ENCODE measurements at regions not wholly inside any gene's neighbourhood (a gene's known extent, or its start where the extent isn't known, plus 50 kb on each side); places are given as distances from the start of the nearest gene placed in this dataset.

DNA sequence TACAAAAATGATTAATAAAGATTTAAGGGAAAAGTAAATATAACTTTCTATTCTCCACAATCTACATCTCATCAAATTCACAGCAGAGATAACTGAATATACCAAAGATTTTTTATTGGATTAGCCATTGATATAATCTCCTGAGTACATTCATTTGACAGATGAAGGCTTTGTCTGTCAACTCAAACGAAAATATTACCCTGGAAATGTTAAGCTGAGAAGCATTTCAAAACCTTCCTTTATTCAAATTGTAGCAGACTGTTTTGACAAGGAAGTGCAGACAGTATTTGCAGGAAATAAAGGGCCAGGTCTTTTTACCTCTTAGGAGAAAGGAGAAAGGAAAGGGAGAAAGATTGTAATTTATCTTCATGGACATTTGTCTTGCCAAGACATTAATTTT lies 473.5 kb downstream of the TMEM182 start:
- no peak overlapping the region for H3K27ac ChIP-seq
- H3K4me1 ChIP-seq (replicated peaks in 1 of 2): no peaks in the 10 kb centered on the region
- whole genome bisulfite sequencing, 4 donors: 9 to 17% (median 12%) methylated on average over 1 of the region's 1 CpG
- no peaks in the 10 kb centered on the region for H3K27me3 ChIP-seq
- no peak overlapping the region for H3K4me3 ChIP-seq
- TF ChIP-seq, protein P1, sequence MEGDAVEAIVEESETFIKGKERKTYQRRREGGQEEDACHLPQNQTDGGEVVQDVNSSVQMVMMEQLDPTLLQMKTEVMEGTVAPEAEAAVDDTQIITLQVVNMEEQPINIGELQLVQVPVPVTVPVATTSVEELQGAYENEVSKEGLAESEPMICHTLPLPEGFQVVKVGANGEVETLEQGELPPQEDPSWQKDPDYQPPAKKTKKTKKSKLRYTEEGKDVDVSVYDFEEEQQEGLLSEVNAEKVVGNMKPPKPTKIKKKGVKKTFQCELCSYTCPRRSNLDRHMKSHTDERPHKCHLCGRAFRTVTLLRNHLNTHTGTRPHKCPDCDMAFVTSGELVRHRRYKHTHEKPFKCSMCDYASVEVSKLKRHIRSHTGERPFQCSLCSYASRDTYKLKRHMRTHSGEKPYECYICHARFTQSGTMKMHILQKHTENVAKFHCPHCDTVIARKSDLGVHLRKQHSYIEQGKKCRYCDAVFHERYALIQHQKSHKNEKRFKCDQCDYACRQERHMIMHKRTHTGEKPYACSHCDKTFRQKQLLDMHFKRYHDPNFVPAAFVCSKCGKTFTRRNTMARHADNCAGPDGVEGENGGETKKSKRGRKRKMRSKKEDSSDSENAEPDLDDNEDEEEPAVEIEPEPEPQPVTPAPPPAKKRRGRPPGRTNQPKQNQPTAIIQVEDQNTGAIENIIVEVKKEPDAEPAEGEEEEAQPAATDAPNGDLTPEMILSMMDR (IDR thresholded peaks at IDR 0.05): no peak
- no peak for TF ChIP-seq POLR2A (IDR thresholded peaks at IDR 0.05)
- no peaks in the 10 kb centered on the region for H3K9me3 ChIP-seq (replicated peaks in 1 of 3)
- DNase-seq: no peak
- no peaks in the 10 kb centered on the region for H3K36me3 ChIP-seq (replicated peaks in 1 of 2)
- intact Hi-C loops (cut with DNase I): no loop called here

DNA sequence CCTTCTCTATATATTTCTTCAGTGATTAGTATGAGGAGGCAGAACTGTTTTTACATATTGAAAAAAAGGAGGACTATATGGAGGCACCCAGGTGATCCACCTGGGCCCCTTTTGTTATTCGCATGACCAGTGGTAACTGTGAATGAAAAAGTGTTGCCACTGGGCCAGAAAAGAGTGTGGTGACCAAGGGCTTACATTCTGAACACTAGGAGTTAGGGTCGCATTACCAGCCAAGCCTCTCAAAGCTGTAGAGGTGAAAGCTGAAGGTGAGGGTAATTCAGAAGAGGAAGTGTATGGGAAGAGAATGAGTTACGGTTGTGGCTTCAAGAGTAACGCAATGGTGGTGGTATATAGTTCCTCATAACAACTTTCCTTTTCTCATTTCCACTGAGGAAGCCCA lies 487.6 kb downstream of the TMEM182 start:
- no peak for DNase-seq
- Histone ChIP-seq H3K36me3 (replicated peaks in 1 of 2) (no peaks in the 10 kb centered on the region), H3K9me3 (replicated peaks in 1 of 3) (no peaks in the 10 kb centered on the region), H3K4me3 (no peak overlapping the region), H3K27ac (no peak overlapping the region), H3K4me1 (replicated peaks in 1 of 2) (no peaks in the 10 kb centered on the region), H3K27me3 (no peaks in the 10 kb centered on the region)
- TF ChIP-seq, protein P1 (IDR thresholded peaks at IDR 0.05): no peak
- no peak for TF ChIP-seq POLR2A (IDR thresholded peaks at IDR 0.05)
- WGBS, 4 donors: 78 to 81% (median 79%) methylated on average over 4 of the region's 4 CpGs
- intact Hi-C loops (cut with DNase I): no loop called here

DNA sequence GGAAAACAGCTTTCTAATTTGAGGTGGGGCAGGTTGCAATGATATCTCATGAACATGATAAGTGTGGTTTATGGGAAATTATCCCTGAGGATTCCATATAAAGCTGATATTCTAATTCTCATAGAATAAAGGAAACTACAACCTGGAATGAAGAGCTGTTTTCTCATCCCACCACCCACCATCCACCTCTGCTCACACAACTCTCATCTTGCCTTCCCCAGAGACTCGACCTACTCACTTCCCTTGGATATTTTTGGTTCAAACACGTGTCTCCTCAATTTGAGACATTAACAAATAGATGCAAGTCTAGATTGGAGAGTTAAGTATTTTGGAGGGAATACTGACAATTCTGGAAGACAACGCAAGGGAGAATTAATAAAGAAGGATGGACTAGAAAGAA lies 490.9 kb downstream of the TMEM182 start:
- no peaks in the 10 kb centered on the region for H3K36me3 ChIP-seq (replicated peaks in 1 of 2)
- H3K4me1 ChIP-seq (replicated peaks in 1 of 2): no peaks in the 10 kb centered on the region
- DNase-seq: no peak
- 50 to 60% (median 54%) methylated on average over 3 of the region's 3 CpGs for WGBS, 4 donors
- no peak overlapping the region for H3K27ac ChIP-seq
- no peak overlapping the region for H3K4me3 ChIP-seq
- no peaks in the 10 kb centered on the region for H3K9me3 ChIP-seq (replicated peaks in 1 of 3)
- TF ChIP-seq, protein P1 (IDR thresholded peaks at IDR 0.05): no peak
- intact Hi-C loops (cut with DNase I): no loop called here
- H3K27me3 ChIP-seq: no peaks in the 10 kb centered on the region

DNA sequence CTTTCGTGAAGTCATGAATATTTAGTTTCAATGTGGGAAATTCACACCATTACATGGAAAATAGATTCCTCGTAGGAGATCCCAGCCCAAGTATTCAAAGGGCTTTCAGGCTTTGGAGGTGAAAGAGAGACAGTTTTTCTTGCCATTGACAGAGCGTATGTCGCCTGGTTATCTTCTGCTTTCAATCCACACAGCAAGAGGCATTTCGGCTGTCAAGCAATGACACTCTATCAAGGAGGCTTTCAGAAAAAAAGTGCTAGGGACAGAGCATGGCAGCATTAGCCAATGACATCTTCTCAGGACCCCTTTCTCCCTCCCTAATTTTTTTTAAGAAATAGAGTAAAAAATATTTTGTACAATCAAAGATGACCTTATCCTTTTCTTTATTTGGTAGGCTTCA lies 492.8 kb downstream of the TMEM182 start:
- Histone ChIP-seq H3K36me3 (replicated peaks in 1 of 2) (no peaks in the 10 kb centered on the region), H3K4me1 (replicated peaks in 1 of 2) (no peaks in the 10 kb centered on the region), H3K9me3 (replicated peaks in 1 of 3) (no peaks in the 10 kb centered on the region), H3K27ac (no peak overlapping the region), H3K27me3 (no peaks in the 10 kb centered on the region), H3K4me3 (no peak overlapping the region)
- 45 to 60% (median 49%) methylated on average over 5 of the region's 5 CpGs for WGBS, 4 donors
- TF ChIP-seq, protein P1 (IDR thresholded peaks at IDR 0.05): no peak
- no peak for TF ChIP-seq POLR2A (IDR thresholded peaks at IDR 0.05)
- intact Hi-C loops (cut with DNase I): no loop called here
- DNase-seq: no peak

Data from adrenal gland (tissue), 9 donors.